Natural killer cell (primary cell): ENCODE measurements at regions not wholly inside any gene's neighbourhood (a gene's known extent, or its start where the extent isn't known, plus 50 kb on each side); places are given as distances from the start of the nearest gene placed in this dataset.

ENCODE experiments used
- ATAC-seq, 3 donors: fragments of 150-1000 bp in 2 of 3; fragments of 200-7000 bp in 1 of 3; cut with Tn5 transposase; 1 replicate in 1 of 3; 2 replicates in 2 of 3; pipeline ENCODE4 v1.10.0; 2021; ENCODE audit warnings: mild to moderate bottlenecking in 2 of 3, moderate library complexity in 2 of 3
- DNase-seq, 2 donors: peaks; one replicate each; pipeline versions ENCODE4 v3.0.0 to v3.0.0-alpha.2; 2013 to 2021; ENCODE audit warnings: mixed read lengths in 1 of 2
- H3K27ac ChIP-seq: one replicate; pipeline ENCODE4 v1.5.1; 2013; ENCODE audit warnings: mild to moderate bottlenecking, low read length
- H3K27me3 ChIP-seq: one replicate; pipeline ENCODE4 v1.6.1; 2013; ENCODE audit warnings: low read length; ENCODE audit not compliant: control insufficient read depth, insufficient read depth
- H3K36me3 ChIP-seq: one replicate; pipeline ENCODE4 v1.6.1; 2013; ENCODE audit warnings: low read length; ENCODE audit not compliant: control insufficient read depth, insufficient read depth
- H3K4me1 ChIP-seq: one replicate; pipeline ENCODE4 v1.6.1; 2013; ENCODE audit warnings: low read length; ENCODE audit not compliant: control insufficient read depth, insufficient read depth
- H3K4me3 ChIP-seq: one replicate; pipeline ENCODE4 v1.5.1; 2013; ENCODE audit warnings: low read length
- H3K9me3 ChIP-seq: one replicate; pipeline ENCODE4 v1.6.1; 2013; ENCODE audit warnings: low read length; ENCODE audit not compliant: control insufficient read depth, insufficient read depth
- H3K27ac Mint-ChIP-seq, 2 donors: one replicate each; pipeline ENCODE4 v1.8.0; 2022; ENCODE audit warnings: mild to moderate bottlenecking in 2 of 2, mixed read lengths in 2 of 2, moderate library complexity in 1 of 2
- H3K27me3 Mint-ChIP-seq, 2 donors: one replicate each; pipeline ENCODE4 v1.8.0; 2022; ENCODE audit warnings: low read depth in 2 of 2, mixed read lengths in 2 of 2
- H3K36me3 Mint-ChIP-seq: one replicate; pipeline ENCODE4 v1.8.0; 2022; ENCODE audit warnings: mixed read lengths
- H3K4me1 Mint-ChIP-seq, 2 donors: one replicate each; pipeline ENCODE4 v1.8.0; 2022; ENCODE audit warnings: mixed read lengths in 2 of 2
- H3K4me3 Mint-ChIP-seq: one replicate; pipeline ENCODE4 v1.8.0; 2022; ENCODE audit warnings: mild to moderate bottlenecking, moderate library complexity, mixed read lengths
- H3K9me3 Mint-ChIP-seq, 2 donors: one replicate each; pipeline ENCODE4 v1.8.0; 2022; ENCODE audit warnings: mixed read lengths in 2 of 2
- WGBS: methylation state at CpG from one replicate; pipeline ENCODE4 v1.1.7; 2013; ENCODE audit warnings: missing lambda C conversion rate; ENCODE audit not compliant: insufficient coverage; 5-methylcytosine and 5-hydroxymethylcytosine counted together
- intact Hi-C: fragments of 100-400 bp; cut with micrococcal nuclease; formaldehyde crosslinking; loops from one replicate; pipeline ENCODE4 v1.14.2; 2022
- TF ChIP-seq, protein P1 (sequence below): fragments of 200-600 bp; IDR thresholded peaks from one replicate; pipeline ENCODE4 v1.8.0; 2022; ENCODE audit warnings: antibody characterized with exemption

DNA sequence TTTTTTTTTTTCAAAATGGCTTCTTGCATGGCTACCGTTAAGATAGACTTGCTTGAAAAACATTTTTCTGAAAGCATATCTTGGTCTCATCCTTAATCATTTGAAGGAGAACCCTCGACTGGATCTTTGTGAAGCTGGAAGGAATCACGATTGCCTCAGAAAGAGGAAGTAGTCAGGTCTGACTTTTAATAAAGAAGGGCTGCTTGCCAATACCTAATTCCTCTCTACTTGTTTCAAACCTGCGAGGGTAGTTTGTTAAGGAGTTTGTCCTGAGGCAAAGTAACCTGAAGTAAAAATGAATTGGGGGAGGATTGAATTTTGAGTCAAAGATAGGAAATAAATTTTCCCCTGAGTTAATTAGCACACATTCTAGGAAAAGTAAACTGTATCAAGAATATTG, 288.1 kb upstream of the MAP3K7 start:
- H3K9me3 Mint-ChIP-seq, result no peaks in the 10 kb centered on the region
- H3K27me3 ChIP-seq, result no peaks in the 10 kb centered on the region
- no peaks in the 10 kb centered on the region for H3K36me3 ChIP-seq
- H3K4me3 ChIP-seq, result no peak overlapping the region
- H3K4me1 ChIP-seq, result no peaks in the 10 kb centered on the region
- intact Hi-C loops, result no loop called here
- WGBS, result 32% methylated on average over 3 of the region's 4 CpGs
- no peak for DNase-seq
- peaks cover 7 to 10% of the 10 kb centered on the region in 2 donors for H3K27me3 Mint-ChIP-seq
- H3K36me3 Mint-ChIP-seq, result no peaks in the 10 kb centered on the region
- H3K4me3 Mint-ChIP-seq, result no peak overlapping the region
- TF ChIP-seq, protein P1, sequence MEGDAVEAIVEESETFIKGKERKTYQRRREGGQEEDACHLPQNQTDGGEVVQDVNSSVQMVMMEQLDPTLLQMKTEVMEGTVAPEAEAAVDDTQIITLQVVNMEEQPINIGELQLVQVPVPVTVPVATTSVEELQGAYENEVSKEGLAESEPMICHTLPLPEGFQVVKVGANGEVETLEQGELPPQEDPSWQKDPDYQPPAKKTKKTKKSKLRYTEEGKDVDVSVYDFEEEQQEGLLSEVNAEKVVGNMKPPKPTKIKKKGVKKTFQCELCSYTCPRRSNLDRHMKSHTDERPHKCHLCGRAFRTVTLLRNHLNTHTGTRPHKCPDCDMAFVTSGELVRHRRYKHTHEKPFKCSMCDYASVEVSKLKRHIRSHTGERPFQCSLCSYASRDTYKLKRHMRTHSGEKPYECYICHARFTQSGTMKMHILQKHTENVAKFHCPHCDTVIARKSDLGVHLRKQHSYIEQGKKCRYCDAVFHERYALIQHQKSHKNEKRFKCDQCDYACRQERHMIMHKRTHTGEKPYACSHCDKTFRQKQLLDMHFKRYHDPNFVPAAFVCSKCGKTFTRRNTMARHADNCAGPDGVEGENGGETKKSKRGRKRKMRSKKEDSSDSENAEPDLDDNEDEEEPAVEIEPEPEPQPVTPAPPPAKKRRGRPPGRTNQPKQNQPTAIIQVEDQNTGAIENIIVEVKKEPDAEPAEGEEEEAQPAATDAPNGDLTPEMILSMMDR, result no peak
- H3K27ac Mint-ChIP-seq, result no peak overlapping the region
- ATAC-seq, result no peak
- no peak overlapping the region for H3K27ac ChIP-seq
- no peaks in the 10 kb centered on the region for H3K9me3 ChIP-seq
- no peaks in the 10 kb centered on the region for H3K4me1 Mint-ChIP-seq

DNA sequence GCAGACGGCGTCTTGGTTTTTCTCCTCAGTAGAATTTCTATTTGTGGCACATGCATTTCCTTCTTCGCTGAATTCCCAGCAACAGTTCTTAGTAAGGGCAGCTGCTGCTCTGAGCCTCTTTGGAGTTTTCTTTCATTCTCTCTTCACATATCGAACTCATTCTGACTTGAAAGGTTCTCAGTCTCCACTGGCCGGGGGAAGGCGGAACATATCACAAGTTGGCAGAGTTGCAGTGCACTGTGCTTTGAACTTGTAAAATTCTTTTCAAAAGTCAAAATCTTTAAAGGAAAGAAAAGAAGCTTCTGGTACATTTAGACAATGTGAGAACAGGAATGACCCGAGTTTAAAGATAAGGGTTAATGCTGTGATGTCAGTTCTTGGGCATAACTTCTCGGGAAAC, 286.1 kb upstream of the MAP3K7 start:
- ATAC-seq (no peak), DNase-seq (no peak)
- no peaks in the 10 kb centered on the region for H3K27me3 ChIP-seq

DNA sequence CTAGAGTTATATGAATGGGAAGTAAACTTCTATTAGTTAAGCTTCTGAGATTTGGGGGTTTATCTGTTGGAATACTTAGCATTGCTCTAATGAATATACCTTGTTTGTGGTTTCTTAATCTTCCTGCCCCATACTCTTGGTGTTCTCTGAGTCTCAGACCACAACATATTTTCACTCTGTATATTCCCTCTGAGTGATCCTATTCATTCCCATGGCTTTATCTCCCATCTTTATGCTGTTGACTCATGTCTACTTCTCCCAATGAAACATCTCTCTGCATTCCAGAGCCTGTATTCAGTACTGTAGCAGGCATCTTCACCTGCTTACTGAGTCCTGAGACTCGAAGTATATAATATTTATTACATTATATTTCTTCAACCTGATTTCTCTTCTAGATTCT, 283.7 kb upstream of the MAP3K7 start:
- Mint-ChIP-seq H3K9me3 (peaks cover 0 to 4% of the 10 kb centered on the region in 2 donors), H3K4me1 (no peaks in the 10 kb centered on the region), H3K27me3 (peaks cover 10 to 11% of the 10 kb centered on the region in 2 donors), H3K36me3 (no peaks in the 10 kb centered on the region), H3K4me3 (no peak overlapping the region), H3K27ac (no peak overlapping the region)
- ATAC-seq (no peak), DNase-seq (no peak)
- H3K4me1 ChIP-seq, result no peaks in the 10 kb centered on the region
- TF ChIP-seq, protein P1, result no peak
- WGBS, result 40% methylated on average over 1 of the region's 1 CpG
- no peak overlapping the region for H3K4me3 ChIP-seq
- no peaks in the 10 kb centered on the region for H3K36me3 ChIP-seq
- no peaks in the 10 kb centered on the region for H3K27me3 ChIP-seq
- H3K9me3 ChIP-seq, result no peaks in the 10 kb centered on the region
- H3K27ac ChIP-seq, result no peak overlapping the region
- intact Hi-C loops, result no loop called here

More for the DNA sequence above, 286.1 kb upstream of the MAP3K7 start:
- no peaks in the 10 kb centered on the region for H3K4me1 Mint-ChIP-seq
- no peaks in the 10 kb centered on the region for H3K9me3 ChIP-seq
- H3K4me3 ChIP-seq, result no peak overlapping the region
- no peak overlapping the region for H3K27ac ChIP-seq
- H3K9me3 Mint-ChIP-seq, result peaks cover 0 to 4% of the 10 kb centered on the region in 2 donors
- TF ChIP-seq, protein P1, result no peak
- H3K36me3 ChIP-seq, result no peaks in the 10 kb centered on the region
- intact Hi-C loops, result no loop called here
- H3K36me3 Mint-ChIP-seq, result no peaks in the 10 kb centered on the region
- peaks cover 10 to 11% of the 10 kb centered on the region in 2 donors for H3K27me3 Mint-ChIP-seq
- H3K4me1 ChIP-seq, result no peaks in the 10 kb centered on the region
- H3K27ac Mint-ChIP-seq, result no peak overlapping the region
- no peak overlapping the region for H3K4me3 Mint-ChIP-seq
- 77% methylated on average over 8 of the region's 8 CpGs for WGBS

- Histone ChIP-seq H3K4me1 (no peaks in the 10 kb centered on the region), H3K9me3 (no peaks in the 10 kb centered on the region), H3K27me3 (no peaks in the 10 kb centered on the region), H3K36me3 (no peaks in the 10 kb centered on the region), H3K4me3 (no peak overlapping the region), H3K27ac (no peak overlapping the region)
- Mint-ChIP-seq H3K27me3 (peaks cover 10 to 11% of the 10 kb centered on the region in 2 donors), H3K27ac (no peak overlapping the region), H3K4me3 (no peak overlapping the region), H3K36me3 (no peaks in the 10 kb centered on the region), H3K9me3 (peaks cover 0 to 4% of the 10 kb centered on the region in 2 donors), H3K4me1 (no peaks in the 10 kb centered on the region)
- 75% methylated on average over 1 of the region's 2 CpGs for WGBS
- no peak for ATAC-seq
- intact Hi-C loops, result no loop called here
- DNase-seq, result no peak
- TF ChIP-seq, protein P1, result no peak
These were observed 281.8 kb upstream of the MAP3K7 start for GRCh38 chr6:90868656-90869055.
